NOMO-1 (cell line): ENCODE measurements at regions not wholly inside any gene's neighbourhood (a gene's known extent, or its start where the extent isn't known, plus 50 kb on each side); places are given as distances from the start of the nearest gene placed in this dataset.
"Not testable (repeated sequence)": the region's sequence is repeated elsewhere in the genome, so short reads cannot be mapped to it uniquely, and the experiment has no call there.

ENCODE experiments used
- DNase-seq, 2 experiments: peaks; one replicate each; lab custom pipeline; 2025; ENCODE audit not compliant: unreplicated experiment in 2 of 2; lab: John Stamatoyannopoulos, UW

- no peak for DNase-seq
Observed at GRCh38 chr12:42030588-42030987, 114.1 kb downstream of the GXYLT1 start.

- DNase-seq, result no peak
Observed at GRCh38 chr12:42027546-42027945, 117.1 kb downstream of the GXYLT1 start.

DNA sequence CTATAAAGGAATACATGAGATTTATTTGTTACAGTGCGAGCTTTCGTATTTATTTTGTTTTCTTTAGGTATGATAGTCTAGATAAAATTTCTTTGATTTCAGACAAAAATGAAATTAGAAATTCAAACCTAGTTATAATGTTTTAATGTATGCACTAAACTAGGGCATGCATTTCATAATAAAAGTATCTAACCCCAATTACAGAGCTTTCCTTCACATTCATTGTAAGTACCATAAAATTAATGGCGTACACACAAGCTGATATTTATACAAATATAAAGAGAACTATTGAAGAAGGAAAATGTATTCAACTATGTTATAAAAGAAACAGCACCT, 120.2 kb downstream of the GXYLT1 start:
- DNase-seq, result no peak

- peak; percentile 56 to 63 for DNase-seq
Observed at GRCh38 chr12:42023733-42024494, 120.8 kb downstream of the GXYLT1 start.

- not testable (repeated sequence) for DNase-seq
Observed at GRCh38 chr12:42021937-42022336, 122.7 kb downstream of the GXYLT1 start.

- peak; percentile 37 to 65 for DNase-seq
Observed at GRCh38 chr12:42021469-42021868, 123.2 kb downstream of the GXYLT1 start.

- DNase-seq, result no peak
Observed at GRCh38 chr12:42020226-42020625, 124.4 kb downstream of the GXYLT1 start.

GRCh38 chr12:42019746-42020145, 124.9 kb downstream of the GXYLT1 start:
- DNase-seq, result no peak

- DNase-seq, result peak in 1 of 2 experiments; percentile 37
Observed at GRCh38 chr12:42017051-42017450, 127.6 kb downstream of the GXYLT1 start.

DNA sequence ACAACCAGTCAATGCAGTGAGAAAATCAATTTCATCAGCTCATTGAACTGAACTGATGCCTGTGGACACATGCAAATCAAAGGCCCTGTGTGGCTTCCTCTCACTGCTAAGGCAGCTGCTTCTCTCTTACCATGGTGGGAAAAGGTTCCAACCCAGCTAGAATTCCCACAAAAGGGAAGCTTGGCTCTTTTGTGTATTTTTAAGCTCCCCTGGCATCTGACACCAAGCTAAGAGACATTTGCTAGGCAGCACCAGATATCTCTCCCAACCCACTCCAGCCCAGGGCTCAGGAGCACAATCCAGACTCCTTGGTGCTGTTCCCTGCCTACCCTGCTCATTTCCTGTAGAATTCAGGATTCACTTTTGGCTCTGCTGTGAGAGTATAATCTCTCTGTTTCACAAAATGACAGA, 129.6 kb downstream of the GXYLT1 start:
- DNase-seq, result no peak

DNA sequence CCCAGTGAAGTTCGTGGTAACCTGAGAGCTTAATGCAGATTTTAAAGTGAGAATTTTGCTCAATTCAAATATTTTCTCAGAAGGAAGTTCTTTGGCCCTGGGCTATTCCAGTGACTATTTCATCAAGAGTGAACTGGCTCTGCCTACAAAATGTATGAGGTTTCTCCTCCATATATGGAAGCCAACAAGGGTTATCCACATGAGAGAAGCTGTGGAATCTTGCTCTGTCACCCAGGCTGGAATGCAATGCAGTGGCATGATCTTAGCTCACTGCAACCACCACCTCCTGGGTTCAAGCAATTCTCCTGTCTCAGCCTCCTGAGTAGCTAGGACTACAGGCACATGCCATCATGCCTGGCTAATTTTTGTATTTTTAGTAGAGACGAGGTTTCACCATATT, 132.2 kb downstream of the GXYLT1 start:
- not testable (repeated sequence) for DNase-seq

DNA sequence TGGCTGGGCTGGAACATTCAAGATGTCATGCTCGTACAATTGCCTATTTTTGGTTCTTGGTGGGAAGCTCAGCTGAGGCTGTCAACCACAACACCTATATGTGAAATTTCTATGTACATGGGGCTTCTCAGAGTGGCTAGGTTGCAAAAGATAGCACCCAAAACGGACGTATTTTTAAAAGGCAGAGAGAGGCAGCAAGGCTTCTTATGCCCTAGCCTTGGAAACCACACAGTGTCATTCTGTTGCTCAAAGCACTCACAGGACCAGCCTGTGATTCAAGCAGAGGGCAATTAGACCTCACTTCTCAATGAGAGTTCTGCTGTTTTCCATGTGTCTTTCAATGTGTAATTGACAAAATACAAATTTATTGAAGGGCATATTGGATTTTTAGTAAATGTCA, 134.0 kb downstream of the GXYLT1 start:
- DNase-seq, result no peak

GRCh38 chr12:42010257-42010656, 134.4 kb downstream of the GXYLT1 start:
- no peak for DNase-seq

DNA sequence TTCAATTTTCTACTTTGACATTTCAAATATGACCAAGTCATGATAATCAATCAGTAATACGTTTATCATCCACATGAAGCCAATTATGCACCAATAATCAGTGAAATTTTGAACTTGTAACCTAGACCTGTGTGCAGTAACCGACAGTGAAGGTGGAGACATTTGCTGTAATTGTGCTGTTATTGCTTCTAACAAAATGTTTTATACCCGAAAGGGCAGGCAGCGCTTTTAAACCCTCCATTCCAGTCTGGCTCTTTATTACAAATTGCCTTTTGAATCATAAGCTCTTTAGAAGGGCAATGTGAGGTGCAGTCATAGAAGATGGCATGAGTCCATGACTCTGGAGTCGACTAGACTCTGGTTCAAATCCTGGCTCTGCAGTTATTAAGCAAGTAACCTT, 135.7 kb downstream of the GXYLT1 start:
- no peak for DNase-seq

DNA sequence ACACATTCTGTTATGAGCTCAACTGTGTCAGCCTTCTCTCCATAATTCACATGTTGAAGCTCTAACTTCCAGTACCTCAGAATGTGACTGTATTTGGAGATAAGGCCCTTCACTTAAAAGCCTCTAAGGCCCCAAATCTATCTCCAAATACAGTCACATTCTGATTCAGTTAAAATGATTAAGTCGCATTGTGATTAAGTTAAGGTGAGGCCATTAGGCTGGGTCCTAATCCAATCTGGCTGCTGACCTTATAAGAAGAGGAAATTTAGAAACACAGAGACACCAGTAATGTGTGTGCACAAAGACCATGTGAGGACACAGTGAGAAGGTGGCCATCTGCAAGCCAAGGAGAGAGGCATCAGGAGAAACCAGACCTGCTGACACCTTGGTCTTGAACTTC, 141.6 kb downstream of the GXYLT1 start:
- DNase-seq, result no peak

- no peak for DNase-seq
Observed at GRCh38 chr12:42002563-42002962, 142.1 kb downstream of the GXYLT1 start.

DNA sequence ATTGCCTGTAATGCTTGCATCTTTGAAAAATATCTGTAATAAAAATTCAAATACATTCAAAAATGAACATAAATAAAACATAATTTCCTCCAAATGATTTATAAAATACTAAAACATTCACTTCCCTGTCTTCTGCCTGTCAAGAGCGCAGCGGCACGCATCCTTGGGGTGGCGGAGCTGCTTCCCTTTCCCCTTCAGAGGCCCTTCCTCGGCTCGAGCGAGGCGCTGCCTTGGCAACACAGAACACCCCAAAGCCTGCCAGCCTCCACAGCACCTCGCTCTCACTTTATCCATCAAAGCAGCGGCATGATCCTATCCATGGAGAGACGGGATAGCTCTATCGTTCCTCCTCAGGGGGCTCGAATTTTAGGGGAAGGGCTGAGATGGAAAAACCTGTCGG, 146.2 kb downstream of the GXYLT1 start:
- no peak for DNase-seq

GRCh38 chr12:41993283-41993682, 151.4 kb downstream of the GXYLT1 start:
- DNase-seq, result no peak

GRCh38 chr12:41992692-41993215, 151.9 kb downstream of the GXYLT1 start:
- DNase-seq, result no peak

- no peak for DNase-seq
Observed at GRCh38 chr12:41992022-41992421, 152.7 kb downstream of the GXYLT1 start.

- no peak for DNase-seq
Observed at GRCh38 chr12:41988715-41989114, 156.0 kb downstream of the GXYLT1 start.

DNA sequence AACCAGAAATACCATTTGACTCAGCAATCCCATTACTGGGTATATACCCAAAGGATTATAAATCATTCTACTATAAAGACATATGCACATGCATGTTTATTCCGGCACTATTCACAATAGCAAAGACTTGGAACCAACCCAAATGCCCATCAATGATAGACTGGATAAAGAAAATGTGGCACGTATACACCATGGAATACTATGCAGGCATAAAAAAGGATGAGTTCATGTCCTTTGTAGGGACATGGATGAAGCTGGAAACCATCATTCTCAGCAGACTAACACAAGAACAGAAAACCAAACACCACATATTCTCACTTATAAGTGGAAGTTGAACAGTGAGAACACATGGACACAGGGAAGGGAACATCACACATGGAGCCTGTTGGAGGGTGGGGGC, 158.2 kb downstream of the GXYLT1 start:
- DNase-seq, result not testable (repeated sequence)

DNA sequence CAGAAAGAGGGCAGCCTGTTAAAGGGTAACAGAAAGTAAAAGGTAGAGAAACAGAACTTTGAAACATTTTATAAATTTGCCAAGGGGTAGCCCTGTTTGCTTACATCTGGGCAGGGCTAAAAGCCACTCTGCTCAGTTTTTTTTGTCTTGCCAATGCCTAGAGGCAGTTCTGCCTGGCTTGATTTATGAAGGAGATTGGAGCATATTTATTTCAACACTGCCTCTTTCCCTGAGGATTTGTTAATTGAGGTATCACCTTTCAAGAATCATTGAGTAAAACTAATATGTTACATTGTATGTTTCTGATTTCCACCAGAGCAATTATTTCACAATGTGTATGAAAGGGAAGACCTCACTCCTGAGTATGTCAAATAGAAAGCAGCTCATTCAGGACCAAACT, 160.8 kb downstream of the GXYLT1 start:
- no peak for DNase-seq
